H1 (cell line): ENCODE measurements at regions not wholly inside any gene's neighbourhood (a gene's known extent, or its start where the extent isn't known, plus 50 kb on each side); places are given as distances from the start of the nearest gene placed in this dataset.

Experiments
- CTCF ChIA-PET: fragments of 300-600 bp; sonication (Branson Sonifier 250); formaldehyde crosslinking; loops from one replicate; lab custom pipeline; 2021; ENCODE audit not compliant: partially characterized antibody; lab: Charles Lee
- POLR2A ChIA-PET: fragments of 300-600 bp; sonication (Branson Sonifier 250); formaldehyde crosslinking; loops from one replicate; lab custom pipeline; 2021; ENCODE audit warnings: inconsistent platforms; ENCODE audit not compliant: partially characterized antibody; lab: Charles Lee
- DNase-seq, 2 experiments: peaks; one replicate each; pipeline versions ENCODE4 v3.0.0 to v3.0.0-alpha.2; 2010 to 2022; ENCODE audit warnings: low spot score in 2 of 2, low read depth in 1 of 2, mixed read lengths in 1 of 2
- FAIRE-seq: peaks from 2 replicates; lab custom pipeline; 2011; peaks lifted over from hg19 to GRCh38; lab: Jason Lieb, UNC
- H2AFZ ChIP-seq: 2 replicates; pipeline ENCODE4 v1.8.1; 2012; ENCODE audit warnings: low read length, inconsistent platforms
- H2AK5ac ChIP-seq: 2 replicates; pipeline ENCODE4 v1.6.1; 2013; ENCODE audit warnings: low read depth, low read length
- H2BK120ac ChIP-seq: replicated peaks from 2 replicates; pipeline ENCODE3; 2013; ENCODE audit warnings: low read depth, low read length, inconsistent platforms
- H2BK12ac ChIP-seq: 2 replicates; pipeline ENCODE4 v1.6.1; 2013; ENCODE audit warnings: low read depth, low read length
- H2BK15ac ChIP-seq: 2 replicates; pipeline ENCODE4 v1.6.1; 2013; ENCODE audit warnings: low read length
- H2BK20ac ChIP-seq: 2 replicates; pipeline ENCODE4 v1.6.1; 2013; ENCODE audit warnings: low read length
- H2BK5ac ChIP-seq: 2 replicates; pipeline ENCODE4 v1.6.1; 2013; ENCODE audit warnings: low read depth, low read length
- H3K14ac ChIP-seq: 2 replicates; pipeline ENCODE4 v1.6.1; 2013; ENCODE audit warnings: inconsistent platforms; ENCODE audit not compliant: insufficient read length
- H3K18ac ChIP-seq: 2 replicates; pipeline ENCODE4 v1.6.1; 2013; ENCODE audit warnings: low read length; ENCODE audit errors: extremely low read depth
- H3K23ac ChIP-seq: 2 replicates; pipeline ENCODE4 v1.6.1; 2013; ENCODE audit warnings: inconsistent platforms; ENCODE audit not compliant: insufficient read length
- H3K23me2 ChIP-seq: 2 replicates; pipeline ENCODE4 v1.6.1; 2013; ENCODE audit warnings: low read depth, low read length
- H3K27ac ChIP-seq: 2 replicates; pipeline ENCODE4 v1.6.1; 2011; ENCODE audit warnings: low read depth, low read length, inconsistent platforms
- H3K27me3 ChIP-seq, 4 experiments: replicated peaks in 1 of 4; 1 replicate in 1 of 4; 2 replicates in 3 of 4; pipeline versions ENCODE4 v1.6.1 to v1.8.1; 2011 to 2013; ENCODE audit warnings: low read length in 3 of 4, mild to moderate bottlenecking in 3 of 4, inconsistent platforms in 2 of 4, mixed read lengths in 2 of 4, moderate library complexity in 1 of 4; ENCODE audit not compliant: control insufficient read depth in 3 of 4, insufficient read depth in 3 of 4; ENCODE audit errors: extremely low read depth in 1 of 4
- H3K36me3 ChIP-seq, 4 experiments: 2 replicates each; pipeline versions ENCODE4 v1.6.1 to v1.8.1; 2011 to 2013; ENCODE audit warnings: mild to moderate bottlenecking in 4 of 4, low read length in 3 of 4, moderate library complexity in 2 of 4, control low read depth in 1 of 4, inconsistent platforms in 1 of 4; ENCODE audit not compliant: insufficient read depth in 4 of 4, control insufficient read depth in 2 of 4
- H3K4ac ChIP-seq: replicated peaks from 2 replicates; pipeline ENCODE3; 2013; ENCODE audit warnings: low read length, low read depth, mixed read lengths, inconsistent platforms; ENCODE audit not compliant: insufficient read length
- H3K4me1 ChIP-seq, 4 experiments: replicated peaks in 1 of 4; 1 replicate in 1 of 4; 2 replicates in 3 of 4; pipeline versions ENCODE4 v1.6.1 to v1.8.1; 2011 to 2013; ENCODE audit warnings: low read length in 3 of 4, inconsistent platforms in 2 of 4, mixed read lengths in 1 of 4; ENCODE audit not compliant: insufficient read depth in 4 of 4, control insufficient read depth in 3 of 4
- H3K4me2 ChIP-seq, 2 experiments: 2 replicates each; pipeline versions ENCODE4 v1.6.1 to v1.8.1; 2011 to 2013; ENCODE audit warnings: low read depth in 2 of 2, low read length in 2 of 2, control low read depth in 1 of 2, inconsistent platforms in 1 of 2, mild to moderate bottlenecking in 1 of 2; ENCODE audit not compliant: insufficient read depth in 1 of 2
- H3K4me3 ChIP-seq, 4 experiments: fragments of 200-600, 300-600 bp in 1 of 4; sonication (generic), shearing (Covaris generic), sonication (Bioruptor Twin) in 1 of 4; 2 replicates each; pipeline versions ENCODE4 v1.5.1 to v1.8.1; 2011 to 2016; ENCODE audit warnings: low read length in 4 of 4, low read depth in 3 of 4, control low read depth in 2 of 4, inconsistent platforms in 2 of 4, mild to moderate bottlenecking in 2 of 4, mixed read lengths in 1 of 4, moderate library complexity in 1 of 4; ENCODE audit not compliant: insufficient read depth in 2 of 4; ENCODE audit errors: extremely low read depth in 1 of 4
- H3K56ac ChIP-seq: replicated peaks from 2 replicates; pipeline ENCODE3; 2013; ENCODE audit warnings: low read depth, mild to moderate bottlenecking, mixed read lengths, low read length, inconsistent platforms; ENCODE audit not compliant: insufficient read length
- H3K79me1 ChIP-seq: 2 replicates; pipeline ENCODE4 v1.6.1; 2013; ENCODE audit warnings: low read depth, low read length, control low read depth
- H3K79me2 ChIP-seq, 2 experiments: 2 replicates each; pipeline versions ENCODE4 v1.6.1 to v1.8.1; 2012 to 2013; ENCODE audit warnings: low read length in 2 of 2, mild to moderate bottlenecking in 2 of 2, inconsistent platforms in 1 of 2; ENCODE audit not compliant: insufficient read depth in 2 of 2, control insufficient read depth in 1 of 2
- H3K9ac ChIP-seq, 4 experiments: replicated peaks in 1 of 4; 1 replicate in 1 of 4; 2 replicates in 3 of 4; pipeline versions ENCODE4 v1.6.1 to v1.8.1; 2011 to 2013; ENCODE audit warnings: low read depth in 3 of 4, low read length in 3 of 4, control low read depth in 2 of 4, mild to moderate bottlenecking in 2 of 4, moderate library complexity in 2 of 4, inconsistent platforms in 1 of 4; ENCODE audit errors: extremely low read depth in 1 of 4
- H3K9me3 ChIP-seq, 2 experiments: 2 replicates each; pipeline versions ENCODE4 v1.6.1 to v1.8.1; 2012 to 2013; ENCODE audit warnings: mild to moderate bottlenecking in 2 of 2, moderate library complexity in 2 of 2, control low read depth in 1 of 2, inconsistent platforms in 1 of 2, low read depth in 1 of 2, low read length in 1 of 2, mixed read lengths in 1 of 2; ENCODE audit not compliant: insufficient read depth in 2 of 2
- H4K20me1 ChIP-seq, 2 experiments: replicated peaks in 1 of 2; 2 replicates each; pipeline versions ENCODE3 to v1.8.1; 2011 to 2013; ENCODE audit warnings: inconsistent platforms in 2 of 2, low read length in 2 of 2, mild to moderate bottlenecking in 1 of 2; ENCODE audit not compliant: insufficient read depth in 2 of 2, control insufficient read depth in 1 of 2
- H4K5ac ChIP-seq: 2 replicates; pipeline ENCODE4 v1.6.1; 2013; ENCODE audit warnings: low read length, low read depth, mixed read lengths, inconsistent platforms; ENCODE audit not compliant: insufficient read length
- H4K8ac ChIP-seq: 2 replicates; pipeline ENCODE4 v1.8.0; 2013; ENCODE audit warnings: mild to moderate bottlenecking, moderate library complexity, low read length, inconsistent platforms; ENCODE audit not compliant: insufficient read depth; ENCODE audit errors: extremely low read depth
- H4K91ac ChIP-seq: replicated peaks from 2 replicates; pipeline ENCODE3; 2013; ENCODE audit warnings: low read length, mixed read lengths, inconsistent platforms; ENCODE audit not compliant: insufficient read length
- EP300 ChIP-seq, 2 experiments: IDR thresholded peaks; 1 replicate in 1 of 2; 2 replicates in 1 of 2; pipeline ENCODE4 v1.6.1; 2011 to 2012; ENCODE audit warnings: low read depth in 2 of 2, low read length in 2 of 2, mild to moderate bottlenecking in 2 of 2, borderline replicate concordance in 1 of 2, inconsistent platforms in 1 of 2, moderate library complexity in 1 of 2
- JUN ChIP-seq: IDR thresholded peaks from 2 replicates; pipeline ENCODE4 v1.6.1; 2011; ENCODE audit warnings: low read depth, mild to moderate bottlenecking, improper control_type of control experiment, low read length
- whole genome bisulfite sequencing, 2 experiments: shearing (Covaris generic) in 1 of 2; methylation state at CpG; one replicate each; pipeline versions ENCODE4 v1.1.6 to v1.1.7; 2013 to 2015; ENCODE audit warnings: low lambda C conversion rate in 2 of 2, mixed read lengths in 2 of 2, inconsistent platforms in 1 of 2, low coverage in 1 of 2, missing lambda C conversion rate in 1 of 2; ENCODE audit not compliant: insufficient replicate concordance in 2 of 2, insufficient coverage in 1 of 2, insufficient read length in 1 of 2; ENCODE audit errors: extremely low coverage in 1 of 2, missing lambda C conversion rate in 1 of 2; 5-methylcytosine and 5-hydroxymethylcytosine counted together

DNA sequence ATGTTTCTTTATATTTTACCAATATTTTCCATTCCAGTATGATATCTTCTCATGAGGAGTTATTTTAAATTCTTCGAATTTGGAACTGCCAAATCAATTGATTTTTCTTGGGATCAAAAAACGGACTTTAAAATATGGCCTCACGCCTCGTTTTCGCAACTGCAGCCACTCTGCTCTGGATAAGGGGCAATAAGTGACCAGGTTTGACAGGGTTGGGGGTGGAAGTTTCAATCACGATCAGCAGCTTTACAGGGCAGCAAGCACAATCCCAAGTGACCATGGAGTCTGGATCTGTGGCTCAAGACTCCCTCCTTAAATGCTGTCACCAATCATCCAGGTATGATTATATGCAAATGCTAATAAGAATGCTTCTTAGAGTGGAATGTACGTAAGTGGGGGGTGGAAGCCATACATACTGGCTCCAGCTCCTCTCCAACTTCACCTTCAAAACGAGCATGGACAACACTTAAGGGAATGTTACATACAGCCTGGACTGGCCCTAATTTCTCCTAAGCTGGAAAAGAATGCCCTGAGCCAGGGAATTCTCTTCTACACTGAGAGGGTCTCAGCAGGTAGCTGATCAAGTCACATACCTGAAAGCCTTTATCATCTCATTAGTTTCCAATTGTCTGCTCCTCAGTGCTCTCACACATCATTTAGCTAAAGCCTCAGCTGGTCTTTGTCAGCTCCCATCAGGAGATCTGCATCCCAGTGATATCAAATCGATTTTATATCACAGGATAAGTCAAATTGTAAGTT lies 176.9 kb upstream of the DCAF8L1 start:
- 63% methylated on average over 9 of the region's 9 CpGs; no CpG with 5 or more reads in 1 of the 2 experiments for WGBS, 2 experiments
- Histone ChIP-seq H3K56ac (no peak overlapping the region), H3K4me2 (no peak overlapping the region), H3K4ac (no peak overlapping the region), H3K9me3 (no peaks in the 10 kb centered on the region), H3K27me3 (no peaks in the 10 kb centered on the region), H3K27ac (no peak overlapping the region), H2BK5ac (no peak overlapping the region), H2AFZ (no peak overlapping the region), H3K18ac (no peak overlapping the region), H4K8ac (no peak overlapping the region), H3K36me3 (no peaks in the 10 kb centered on the region), H4K20me1 (no peaks in the 10 kb centered on the region), H4K5ac (no peak overlapping the region), H2BK20ac (no peak overlapping the region), H3K9ac (no peak overlapping the region), H3K4me1 (peaks cover 0 to 5% (median 2%) of the 10 kb centered on the region in 4 experiments; a peak in 3 of 7 replicates), H4K91ac (no peak overlapping the region), H3K4me3 (no peak overlapping the region), H2BK12ac (no peak overlapping the region), H2AK5ac (no peak overlapping the region), H3K79me1 (no peaks in the 10 kb centered on the region), H2BK120ac (no peak overlapping the region), H3K14ac (no peak overlapping the region), H3K79me2 (no peaks in the 10 kb centered on the region), H2BK15ac (no peak overlapping the region), H3K23me2 (no peaks in the 10 kb centered on the region), H3K23ac (no peak overlapping the region)
- ChIA-PET CTCF (no interaction called here), POLR2A (no interaction called here)
- peak in 1 of 2 experiments; percentile 33 for DNase-seq
- peak; percentile 66 for FAIRE-seq
- no peak for TF ChIP-seq EP300 (IDR thresholded peaks at IDR 0.05; ENCODE audit: borderline replicate concordance in 1 of 2, low read depth in 2 of 2, low read length in 2 of 2)
- 0 out of 2 replicates have a peak, but pooled peaks have one; percentile 30 for TF ChIP-seq JUN
